ENCODE measurements at regions not wholly inside any gene's neighbourhood (a gene's known extent, or its start where the extent isn't known, plus 50 kb on each side); places are given as distances from the start of the nearest gene placed in this dataset.

GRCh38 chr1:5253036-5253435 is 598.6 kb downstream of the AJAP1 start:
- no peaks in the 10 kb centered on the region for H3K4me1 ChIP-seq
- H3K27me3 ChIP-seq: no peaks in the 10 kb centered on the region; the same call in 1 of the 2 replicates
- H3K36me3 ChIP-seq: no peaks in the 10 kb centered on the region
- H3K4me3 ChIP-seq: no peak overlapping the region
- no peak overlapping the region for H3K27ac ChIP-seq
- no peak for DNase-seq
- H3K9me3 ChIP-seq (replicated peaks): no peaks in the 10 kb centered on the region

GRCh38 chr1:5250336-5250735 is 595.9 kb downstream of the AJAP1 start:
- no peak for DNase-seq
- H3K4me1 ChIP-seq: no peaks in the 10 kb centered on the region
- H3K27me3 ChIP-seq: no peaks in the 10 kb centered on the region
- H3K9me3 ChIP-seq (replicated peaks): no peaks in the 10 kb centered on the region
- no peak overlapping the region for H3K4me3 ChIP-seq
- H3K36me3 ChIP-seq: no peaks in the 10 kb centered on the region
- H3K27ac ChIP-seq: no peak overlapping the region

GRCh38 chr1:5245348-5245747 is 590.9 kb downstream of the AJAP1 start:
- Histone ChIP-seq H3K36me3 (no peaks in the 10 kb centered on the region), H3K4me3 (no peak overlapping the region), H3K4me1 (no peaks in the 10 kb centered on the region), H3K9me3 (replicated peaks) (no peaks in the 10 kb centered on the region), H3K27ac (no peak overlapping the region), H3K27me3 (0 out of 2 replicates have a peak, but pooled peaks cover 3% of the 10 kb centered on the region)
- no peak for DNase-seq

GRCh38 chr1:5244631-5245285 is 590.3 kb downstream of the AJAP1 start:
- H3K4me1 ChIP-seq: no peaks in the 10 kb centered on the region
- no peak overlapping the region for H3K4me3 ChIP-seq
- no peak for DNase-seq
- H3K27ac ChIP-seq: no peak overlapping the region
- 0 out of 2 replicates have a peak, but pooled peaks cover 3% of the 10 kb centered on the region for H3K27me3 ChIP-seq
- H3K36me3 ChIP-seq: no peaks in the 10 kb centered on the region
- H3K9me3 ChIP-seq (replicated peaks): no peaks in the 10 kb centered on the region

GRCh38 chr1:5242850-5243249 is 588.4 kb downstream of the AJAP1 start:
- H3K4me1 ChIP-seq: peaks cover 4% of the 10 kb centered on the region; the same call in 1 of the 2 replicates
- no peaks in the 10 kb centered on the region for H3K36me3 ChIP-seq
- H3K27ac ChIP-seq: no peak overlapping the region
- H3K27me3 ChIP-seq: peaks cover 3% of the 10 kb centered on the region; the same call in 1 of the 2 replicates
- no peak overlapping the region for H3K4me3 ChIP-seq
- no peaks in the 10 kb centered on the region for H3K9me3 ChIP-seq (replicated peaks)
- no peak for DNase-seq

DNA sequence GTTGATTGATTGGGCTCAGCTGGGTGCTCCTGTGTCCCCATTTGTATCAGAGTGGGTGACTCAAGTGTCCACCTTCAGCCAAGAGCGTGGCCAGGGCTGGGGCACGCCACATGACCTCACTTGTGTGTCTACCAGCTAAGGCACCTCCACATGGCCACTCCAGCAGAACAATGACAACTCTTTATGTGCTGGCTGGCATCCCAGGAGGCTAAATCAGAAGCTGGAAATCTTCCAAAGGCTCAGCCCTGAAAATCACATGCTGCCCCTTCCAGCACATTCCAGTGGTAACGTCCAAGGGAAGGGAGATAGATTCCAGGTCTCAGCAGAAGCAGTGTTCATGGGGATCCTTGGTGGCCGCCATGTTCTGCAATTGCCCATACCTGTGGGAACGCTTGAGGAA is 585.5 kb downstream of the AJAP1 start:
- H3K36me3 ChIP-seq: no peaks in the 10 kb centered on the region
- DNase-seq: peak in 1 of 2 experiments; percentile 32
- no peaks in the 10 kb centered on the region for H3K9me3 ChIP-seq (replicated peaks)
- no peak overlapping the region for H3K27ac ChIP-seq
- H3K4me1 ChIP-seq: peaks cover 4% of the 10 kb centered on the region; the same call in 1 of the 2 replicates
- no peak overlapping the region for H3K4me3 ChIP-seq
- peaks cover 10% of the 10 kb centered on the region; the same call in 1 of the 2 replicates for H3K27me3 ChIP-seq

GRCh38 chr1:5238351-5239130 is 584.1 kb downstream of the AJAP1 start:
- Histone ChIP-seq H3K4me1 (peaks cover 4% of the 10 kb centered on the region; the same call in 1 of the 2 replicates), H3K27me3 (peaks cover 10% of the 10 kb centered on the region; the same call in 1 of the 2 replicates), H3K9me3 (replicated peaks) (no peaks in the 10 kb centered on the region), H3K36me3 (no peaks in the 10 kb centered on the region), H3K27ac (no peak overlapping the region), H3K4me3 (no peak overlapping the region)
- DNase-seq: peak; percentile 17 to 59

DNA sequence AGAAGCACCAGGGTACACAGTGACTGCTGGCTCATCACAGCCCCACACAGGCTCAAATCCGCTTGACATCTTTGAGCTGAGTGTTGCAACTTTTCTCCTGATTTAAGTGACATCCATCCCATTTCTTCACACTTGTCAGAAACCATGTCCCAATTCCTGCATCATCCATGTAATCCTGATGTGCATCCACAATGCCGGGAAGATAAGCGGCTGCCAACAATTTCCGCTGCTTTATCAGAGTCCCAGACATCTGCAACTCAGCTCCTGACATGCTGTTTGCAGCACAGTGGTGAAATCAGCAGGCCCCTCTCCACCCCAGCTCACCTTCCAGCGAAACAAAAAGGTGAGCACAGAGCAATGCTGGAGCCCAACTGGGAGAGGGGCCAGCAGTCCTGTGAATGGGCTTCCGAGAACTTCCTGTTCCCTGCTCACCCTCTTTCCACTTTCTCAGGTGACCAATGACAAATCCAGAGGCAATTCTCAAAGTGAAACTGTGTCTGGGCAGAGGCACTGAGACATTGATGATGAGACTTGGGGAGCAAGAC is 581.0 kb downstream of the AJAP1 start:
- peaks cover 7% of the 10 kb centered on the region; the same call in 1 of the 2 replicates for H3K27me3 ChIP-seq
- DNase-seq: no peak

DNA sequence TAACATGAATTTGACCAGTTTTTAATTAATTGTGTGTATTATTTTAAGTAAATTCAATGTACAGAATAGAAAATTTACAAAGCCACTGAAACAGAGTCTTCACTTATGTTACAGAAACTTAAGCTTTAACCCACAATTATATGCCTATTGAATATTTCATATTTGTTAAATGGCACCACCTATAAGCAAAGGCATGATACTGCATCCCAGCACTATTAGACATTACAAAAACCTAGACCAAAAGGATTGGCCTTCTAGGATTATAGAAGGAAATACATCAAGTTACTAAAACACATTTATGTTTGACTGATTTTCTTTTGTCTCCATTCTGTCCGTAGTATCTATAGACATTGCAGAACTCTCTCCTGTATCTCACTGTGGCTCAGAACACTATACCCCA is 578.1 kb downstream of the AJAP1 start:
- peaks cover 13% of the 10 kb centered on the region; the same call in 1 of the 2 replicates for H3K27me3 ChIP-seq

More for the DNA sequence above, 581.0 kb downstream of the AJAP1 start:
- peaks cover 4% of the 10 kb centered on the region; the same call in 1 of the 2 replicates for H3K4me1 ChIP-seq
- no peak overlapping the region for H3K4me3 ChIP-seq
- no peaks in the 10 kb centered on the region for H3K36me3 ChIP-seq
- H3K27ac ChIP-seq: no peak overlapping the region
- no peaks in the 10 kb centered on the region; the same call in 1 of the 2 replicates for H3K9me3 ChIP-seq (replicated peaks)

GRCh38 chr1:5231541-5232315 is 577.3 kb downstream of the AJAP1 start:
- Histone ChIP-seq H3K9me3 (replicated peaks) (no peaks in the 10 kb centered on the region; the same call in 1 of the 2 replicates), H3K4me1 (no peaks in the 10 kb centered on the region), H3K27me3 (peaks cover 15% of the 10 kb centered on the region; the same call in 1 of the 2 replicates), H3K27ac (no peak overlapping the region), H3K4me3 (no peak overlapping the region), H3K36me3 (no peaks in the 10 kb centered on the region)
- DNase-seq: no peak

More for the DNA sequence above, 578.1 kb downstream of the AJAP1 start:
- H3K27ac ChIP-seq: no peak overlapping the region
- no peak for DNase-seq
- H3K36me3 ChIP-seq: no peaks in the 10 kb centered on the region
- H3K4me1 ChIP-seq: no peaks in the 10 kb centered on the region
- no peak overlapping the region for H3K4me3 ChIP-seq
- no peaks in the 10 kb centered on the region; the same call in 1 of the 2 replicates for H3K9me3 ChIP-seq (replicated peaks)

GRCh38 chr1:5227114-5227513 is 572.7 kb downstream of the AJAP1 start:
- Histone ChIP-seq H3K4me1 (no peaks in the 10 kb centered on the region), H3K4me3 (no peak overlapping the region), H3K27ac (no peak overlapping the region), H3K9me3 (replicated peaks) (no peaks in the 10 kb centered on the region), H3K36me3 (no peaks in the 10 kb centered on the region), H3K27me3 (peaks cover 26% of the 10 kb centered on the region; the same call in 1 of the 2 replicates)
- no peak for DNase-seq

- no peak for DNase-seq
- H3K36me3 ChIP-seq: no peaks in the 10 kb centered on the region
- H3K4me3 ChIP-seq: no peak overlapping the region
- H3K27ac ChIP-seq: no peak overlapping the region
- no peaks in the 10 kb centered on the region for H3K4me1 ChIP-seq
- H3K27me3 ChIP-seq: peaks cover 26% of the 10 kb centered on the region; the same call in 1 of the 2 replicates
- H3K9me3 ChIP-seq (replicated peaks): no peaks in the 10 kb centered on the region
Observed at GRCh38 chr1:5225707-5226704, 571.6 kb downstream of the AJAP1 start.

GRCh38 chr1:5223206-5223605 is 568.8 kb downstream of the AJAP1 start:
- Histone ChIP-seq H3K36me3 (no peaks in the 10 kb centered on the region), H3K4me3 (no peak overlapping the region)

More at GRCh38 chr1:5223206-5223605, 568.8 kb downstream of the AJAP1 start:
- Histone ChIP-seq H3K4me1 (no peaks in the 10 kb centered on the region), H3K27me3 (peaks cover 22% of the 10 kb centered on the region; the same call in 1 of the 2 replicates), H3K27ac (no peak overlapping the region), H3K9me3 (replicated peaks) (no peaks in the 10 kb centered on the region)
- DNase-seq: no peak
